Neural progenitor cell (in vitro differentiated cells): ENCODE measurements at regions not wholly inside any gene's neighbourhood (a gene's known extent, or its start where the extent isn't known, plus 50 kb on each side); places are given as distances from the start of the nearest gene placed in this dataset.

Source experiments
- DNase-seq: peaks from one replicate; pipeline ENCODE4 v3.0.0-alpha.2; 2016; ENCODE audit warnings: low spot score
- H2AFZ ChIP-seq: fragments of 200-600 bp; sonication (generic); replicated peaks from 2 replicates; pipeline ENCODE4 v1.6.1; 2016; ENCODE audit warnings: antibody characterized with exemption
- H3F3A ChIP-seq: fragments of 200-600 bp; sonication (generic); 2 replicates; pipeline ENCODE4 v1.6.1; 2016; ENCODE audit warnings: antibody characterized with exemption, low read depth
- H3K27ac ChIP-seq: fragments of 200-600 bp; sonication (generic); 2 replicates; pipeline ENCODE4 v1.5.1; 2016; ENCODE audit warnings: mild to moderate bottlenecking
- H3K27me3 ChIP-seq: fragments of 200-600 bp; sonication (generic); 2 replicates; pipeline ENCODE4 v1.6.1; 2016; ENCODE audit warnings: mild to moderate bottlenecking, moderate library complexity
- H3K36me3 ChIP-seq: fragments of 200-600 bp; sonication (generic); 2 replicates; pipeline ENCODE4 v1.5.1; 2016
- H3K4me1 ChIP-seq: fragments of 200-600 bp; sonication (generic); 2 replicates; pipeline ENCODE4 v1.6.1; 2016; ENCODE audit warnings: mixed run types
- H3K4me2 ChIP-seq: fragments of 200-600 bp; sonication (generic); 2 replicates; pipeline ENCODE4 v1.6.1; 2016
- H3K4me3 ChIP-seq: fragments of 200-600 bp; sonication (generic); 2 replicates; pipeline ENCODE4 v1.5.1; 2016
- H3K79me2 ChIP-seq: fragments of 200-600 bp; sonication (generic); 2 replicates; pipeline ENCODE4 v1.6.1; 2016; ENCODE audit warnings: low read depth
- H3K9ac ChIP-seq: fragments of 200-600 bp; sonication (generic); 2 replicates; pipeline ENCODE4 v1.6.1; 2016
- H3K9me3 ChIP-seq: fragments of 200-600 bp; sonication (generic); 2 replicates; pipeline ENCODE4 v1.5.1; 2016; ENCODE audit warnings: low read depth
- H4K20me1 ChIP-seq: fragments of 200-600 bp; sonication (generic); 2 replicates; pipeline ENCODE4 v1.6.1; 2016; ENCODE audit warnings: low read depth
- H3K27ac Mint-ChIP-seq: 3 replicates; pipeline ENCODE4 v1.8.0; 2021; ENCODE audit warnings: mixed read lengths
- H3K27me3 Mint-ChIP-seq: 2 replicates; pipeline ENCODE4 v1.8.0; 2022; ENCODE audit warnings: low read depth, mild to moderate bottlenecking, inconsistent platforms, moderate library complexity, mixed read lengths; ENCODE audit not compliant: insufficient read depth
- H3K36me3 Mint-ChIP-seq: 3 replicates; pipeline ENCODE4 v1.8.0; 2021; ENCODE audit warnings: mixed read lengths
- H3K4me1 Mint-ChIP-seq: 3 replicates; pipeline ENCODE4 v1.8.0; 2021; ENCODE audit warnings: mixed read lengths
- H3K4me3 Mint-ChIP-seq: 3 replicates; pipeline ENCODE4 v1.8.0; 2021; ENCODE audit warnings: mild to moderate bottlenecking, moderate library complexity, mixed read lengths
- H3K9me3 Mint-ChIP-seq: 3 replicates; pipeline ENCODE4 v1.8.0; 2020; ENCODE audit warnings: mixed read lengths
- CTCF ChIP-seq: fragments of 200-600 bp; sonication (generic); IDR thresholded peaks from 2 replicates; pipeline ENCODE4 v1.5.1; 2017; ENCODE audit warnings: antibody characterized with exemption, mild to moderate bottlenecking
- EZH2 ChIP-seq: fragments of 200-600 bp; sonication (generic); IDR thresholded peaks from 2 replicates; pipeline ENCODE4 v1.6.1; 2017; ENCODE audit warnings: antibody characterized with exemption, mild to moderate bottlenecking, moderate library complexity
- EZH2phosphoT487 ChIP-seq: fragments of 200-600 bp; sonication (generic); IDR thresholded peaks from 2 replicates; pipeline ENCODE4 v1.6.1; 2017; ENCODE audit warnings: antibody characterized with exemption

GRCh38 chr17:26818736-26819135 lies 475.2 kb upstream of the WSB1 start:
- H3K9me3 ChIP-seq: peaks cover 53% of the 10 kb centered on the region
- Mint-ChIP-seq H3K9me3 (no peaks in the 10 kb centered on the region), H3K4me3 (no peak overlapping the region)

More at GRCh38 chr17:26818736-26819135, 475.2 kb upstream of the WSB1 start:
- Mint-ChIP-seq H3K4me1 (no peaks in the 10 kb centered on the region), H3K36me3 (no peaks in the 10 kb centered on the region), H3K27ac (no peak overlapping the region), H3K27me3 (no peaks in the 10 kb centered on the region)
- H3F3A ChIP-seq: no peaks in the 10 kb centered on the region
- no peak for TF ChIP-seq EZH2phosphoT487
- TF ChIP-seq CTCF: no peak
- TF ChIP-seq EZH2: no peak
- H3K9ac ChIP-seq: no peak overlapping the region
- peak; percentile 4 for DNase-seq
- H3K4me1 ChIP-seq: no peaks in the 10 kb centered on the region
- H3K27ac ChIP-seq: no peak overlapping the region
- H3K27me3 ChIP-seq: no peaks in the 10 kb centered on the region
- H4K20me1 ChIP-seq: no peaks in the 10 kb centered on the region
- no peak overlapping the region for H3K4me2 ChIP-seq
- no peaks in the 10 kb centered on the region for H3K36me3 ChIP-seq
- H3K79me2 ChIP-seq: no peaks in the 10 kb centered on the region
- no peak overlapping the region for H2AFZ ChIP-seq
- no peak overlapping the region for H3K4me3 ChIP-seq
